ENCODE measurements at regions not wholly inside any gene's neighbourhood (a gene's known extent, or its start where the extent isn't known, plus 50 kb on each side); places are given as distances from the start of the nearest gene placed in this dataset.
"Not testable (repeated sequence)": the region's sequence is repeated elsewhere in the genome, so short reads cannot be mapped to it uniquely, and the experiment has no call there.

GRCh38 chr10:128567551-128567950 is 441.3 kb upstream of the MKI67 start:
- no peak for FAIRE-seq

DNA sequence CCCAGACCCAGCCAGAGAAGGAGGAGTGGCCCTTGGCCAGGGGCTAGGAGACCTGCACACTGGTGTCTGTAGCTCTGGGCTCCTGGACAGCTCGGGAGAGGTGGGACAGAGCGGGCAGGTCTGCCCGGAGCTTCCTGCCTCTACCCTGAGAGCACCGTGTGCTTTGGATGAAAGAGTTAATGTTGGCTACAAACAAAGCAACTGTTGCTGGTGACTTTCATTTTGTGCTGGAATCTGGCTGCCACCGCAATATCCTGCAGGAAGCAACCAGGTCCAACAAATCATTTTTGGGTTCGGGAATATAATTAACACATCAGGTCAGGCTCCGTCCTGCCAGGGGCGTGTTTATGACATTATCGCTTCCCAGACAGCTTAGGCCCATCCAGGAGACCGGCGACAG is 441.8 kb upstream of the MKI67 start:
- no peak for FAIRE-seq

GRCh38 chr10:128568491-128568890 is 442.3 kb upstream of the MKI67 start:
- FAIRE-seq: no peak

DNA sequence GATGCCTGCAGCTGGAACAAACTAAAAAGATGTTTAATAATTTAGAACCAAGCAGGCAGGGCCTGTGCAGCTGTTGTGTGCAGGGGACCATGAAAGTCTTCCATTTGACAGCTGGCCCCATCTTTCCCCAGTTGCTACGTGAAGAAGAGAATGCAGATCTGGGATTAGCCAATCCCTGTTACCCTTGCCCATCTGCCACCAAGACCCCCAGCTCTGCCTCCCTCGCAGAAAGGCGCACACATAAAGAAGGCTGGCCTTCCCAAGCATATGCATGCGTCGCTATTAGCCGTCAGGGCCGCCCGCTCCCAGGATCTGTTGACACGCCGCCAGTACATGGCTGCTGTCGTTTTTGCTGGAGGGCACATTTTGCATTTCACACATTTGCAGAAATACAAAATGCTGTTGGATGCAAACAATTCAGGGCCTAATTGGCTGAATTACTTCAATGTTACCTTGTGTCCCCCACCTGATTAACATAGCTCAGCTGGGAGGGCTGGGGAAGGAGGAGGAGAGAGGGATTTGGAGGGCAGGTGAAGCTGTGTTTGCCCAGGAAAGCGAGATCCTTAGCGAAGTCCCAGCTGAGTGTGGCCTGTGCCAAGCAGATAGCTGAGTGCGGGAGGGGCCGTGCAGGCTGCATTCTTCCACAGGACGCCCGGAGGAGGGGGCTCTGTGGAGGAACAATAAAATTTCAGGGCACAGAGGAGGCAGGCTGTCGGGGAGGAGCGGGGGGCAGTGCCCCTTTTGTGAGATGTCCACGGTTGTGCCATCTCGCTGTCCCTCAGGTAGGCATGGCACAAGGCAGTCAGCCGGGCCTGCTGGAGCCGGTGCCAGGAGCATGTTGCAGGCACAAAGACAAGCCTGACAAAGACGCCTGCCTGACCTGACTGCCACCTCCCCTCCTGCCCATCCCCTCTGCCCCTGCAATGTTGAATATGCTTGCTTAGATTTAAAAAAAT is 443.0 kb upstream of the MKI67 start:
- no peak for FAIRE-seq

DNA sequence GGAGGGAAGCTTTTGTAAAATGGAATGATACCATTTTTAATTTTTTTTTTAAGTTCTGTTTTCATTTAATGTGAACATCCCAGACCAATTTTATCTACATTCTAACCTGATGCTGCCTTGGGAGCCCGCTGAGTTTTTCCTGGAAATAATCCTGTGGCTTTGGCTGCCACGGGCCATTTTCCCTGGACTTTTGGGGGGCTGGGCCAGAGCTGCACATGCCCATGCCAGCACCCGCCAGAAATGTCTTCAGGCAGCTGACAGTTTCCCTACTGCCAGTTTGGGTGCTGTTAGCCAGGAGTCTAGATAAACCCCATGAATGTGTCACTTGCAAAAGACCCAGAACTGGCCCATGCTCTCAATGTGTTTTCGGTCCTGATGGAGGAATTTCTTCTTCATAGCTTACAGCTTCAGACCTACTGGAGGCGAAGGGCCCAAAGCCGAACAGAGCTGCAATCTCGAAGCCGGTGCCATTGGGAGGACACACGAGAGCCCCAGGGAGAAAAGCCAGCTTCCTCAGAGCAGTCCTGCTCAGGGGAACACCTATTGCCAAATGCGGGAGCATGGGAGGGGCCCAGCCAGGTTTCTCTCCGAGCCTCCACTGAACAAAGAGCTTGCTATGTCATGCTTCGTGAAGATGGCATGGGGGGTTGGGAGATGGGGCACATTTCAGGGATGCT is 444.2 kb upstream of the MKI67 start:
- FAIRE-seq: no peak

DNA sequence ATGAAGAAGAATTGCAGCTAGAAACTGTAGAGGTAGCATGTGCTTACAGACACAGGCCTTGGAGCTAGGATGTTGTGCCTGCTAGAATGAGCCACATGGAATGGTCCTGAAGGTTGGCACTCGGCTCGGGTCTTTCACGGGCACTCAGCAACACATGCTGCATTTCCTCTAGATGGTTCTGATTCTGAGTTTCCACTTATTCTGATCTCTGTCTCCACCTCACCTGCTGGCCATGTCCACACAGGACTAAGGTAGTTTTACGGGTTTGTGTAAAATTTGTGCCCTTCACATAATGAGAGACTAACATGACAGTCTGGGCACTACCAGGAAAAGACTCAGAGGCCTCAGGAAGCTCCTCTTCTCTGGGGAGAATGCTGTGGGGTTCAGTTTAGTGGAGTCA is 444.8 kb upstream of the MKI67 start:
- no peak for FAIRE-seq

GRCh38 chr10:128571745-128572144 is 445.5 kb upstream of the MKI67 start:
- no peak for FAIRE-seq

DNA sequence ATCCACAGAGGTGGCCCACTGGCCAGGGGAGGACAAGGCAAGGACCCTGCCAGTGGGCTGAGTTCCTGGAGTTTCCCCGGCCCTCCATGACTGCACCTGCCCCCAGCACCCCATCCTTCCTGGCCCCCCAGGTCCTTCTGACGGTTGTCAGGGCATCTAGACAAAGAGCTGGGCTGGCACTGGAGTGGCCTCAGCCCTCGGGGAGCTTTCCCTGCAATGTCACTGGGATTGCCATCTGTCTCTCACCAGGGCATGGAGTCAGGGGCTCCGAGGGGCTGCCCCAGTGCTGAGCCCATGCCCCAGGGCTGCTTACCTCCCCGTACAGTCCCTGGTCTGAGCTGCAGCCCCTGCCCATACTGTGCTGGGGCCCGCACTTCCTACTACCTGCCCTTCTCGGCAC is 446.5 kb upstream of the MKI67 start:
- FAIRE-seq: no peak

DNA sequence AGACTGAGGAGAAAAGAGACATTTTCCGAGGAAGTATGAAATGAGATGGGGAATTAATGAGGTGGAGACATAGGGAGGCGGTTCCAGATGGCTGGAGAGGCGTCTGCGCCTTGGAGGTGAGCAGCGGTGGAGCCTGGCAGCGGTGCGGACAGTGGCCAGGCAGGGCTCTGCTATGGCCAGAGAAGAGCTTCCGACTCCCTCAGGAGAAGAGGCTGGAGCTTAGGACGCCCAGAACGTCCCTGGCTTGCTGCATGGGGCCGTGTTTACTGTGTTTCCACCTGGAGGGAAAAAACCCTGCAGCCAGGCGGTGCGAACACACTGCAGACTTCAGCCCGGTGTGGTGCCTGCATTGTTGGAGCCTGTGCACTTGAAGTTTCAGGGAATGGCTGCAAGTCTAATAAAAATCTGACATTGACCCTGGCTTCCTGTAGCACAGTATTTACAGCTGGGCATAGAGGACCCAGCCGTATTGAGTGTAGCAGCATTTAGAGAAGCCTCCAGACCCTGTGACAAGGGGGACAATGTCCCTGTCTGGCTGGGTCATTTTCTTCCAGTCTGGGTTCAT is 447.1 kb upstream of the MKI67 start:
- no peak for FAIRE-seq

DNA sequence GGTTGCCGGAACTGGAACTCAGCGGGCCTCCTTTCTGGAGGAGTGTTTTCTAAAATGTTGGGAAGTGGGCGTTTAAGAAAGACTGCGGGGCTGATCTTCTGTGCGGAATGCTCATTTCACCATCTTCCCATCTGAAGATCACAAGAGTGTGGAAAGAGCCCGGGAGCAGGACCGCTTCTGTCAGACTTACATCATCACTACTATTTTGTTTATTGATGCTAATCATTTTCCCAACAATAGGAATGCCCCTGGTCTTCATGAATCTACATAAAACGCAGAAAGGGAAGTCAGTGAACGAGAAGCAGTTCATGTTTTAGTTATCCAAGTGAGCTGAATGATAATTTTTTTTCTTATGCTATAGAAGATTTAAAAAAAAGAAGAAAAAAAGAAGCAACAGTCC is 447.8 kb upstream of the MKI67 start:
- no peak for FAIRE-seq

- FAIRE-seq: no peak
Measured at GRCh38 chr10:128574581-128575210, 448.5 kb upstream of the MKI67 start.

DNA sequence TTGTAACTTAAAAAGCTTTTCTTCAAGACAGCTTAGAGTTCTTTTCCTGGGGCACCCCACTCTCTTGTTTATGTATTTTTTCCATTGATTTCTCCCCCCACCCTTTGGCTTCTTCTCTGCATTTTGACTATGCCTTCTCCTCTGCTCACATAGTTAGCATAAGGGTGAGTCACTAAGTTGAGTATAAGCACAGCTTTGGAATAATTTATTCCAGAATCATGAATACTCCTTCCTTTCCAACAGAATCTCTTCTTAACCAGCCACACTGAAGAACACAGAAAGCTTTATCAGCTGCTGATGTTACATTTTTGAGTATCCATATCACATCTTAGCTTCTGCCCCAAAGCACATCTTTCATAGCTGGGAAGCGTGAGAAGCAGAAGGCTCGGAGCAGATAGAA is 449.5 kb upstream of the MKI67 start:
- FAIRE-seq: no peak

GRCh38 chr10:128576336-128576735 is 450.1 kb upstream of the MKI67 start:
- FAIRE-seq: no peak

GRCh38 chr10:128576943-128577670 is 450.9 kb upstream of the MKI67 start:
- no peak for FAIRE-seq

DNA sequence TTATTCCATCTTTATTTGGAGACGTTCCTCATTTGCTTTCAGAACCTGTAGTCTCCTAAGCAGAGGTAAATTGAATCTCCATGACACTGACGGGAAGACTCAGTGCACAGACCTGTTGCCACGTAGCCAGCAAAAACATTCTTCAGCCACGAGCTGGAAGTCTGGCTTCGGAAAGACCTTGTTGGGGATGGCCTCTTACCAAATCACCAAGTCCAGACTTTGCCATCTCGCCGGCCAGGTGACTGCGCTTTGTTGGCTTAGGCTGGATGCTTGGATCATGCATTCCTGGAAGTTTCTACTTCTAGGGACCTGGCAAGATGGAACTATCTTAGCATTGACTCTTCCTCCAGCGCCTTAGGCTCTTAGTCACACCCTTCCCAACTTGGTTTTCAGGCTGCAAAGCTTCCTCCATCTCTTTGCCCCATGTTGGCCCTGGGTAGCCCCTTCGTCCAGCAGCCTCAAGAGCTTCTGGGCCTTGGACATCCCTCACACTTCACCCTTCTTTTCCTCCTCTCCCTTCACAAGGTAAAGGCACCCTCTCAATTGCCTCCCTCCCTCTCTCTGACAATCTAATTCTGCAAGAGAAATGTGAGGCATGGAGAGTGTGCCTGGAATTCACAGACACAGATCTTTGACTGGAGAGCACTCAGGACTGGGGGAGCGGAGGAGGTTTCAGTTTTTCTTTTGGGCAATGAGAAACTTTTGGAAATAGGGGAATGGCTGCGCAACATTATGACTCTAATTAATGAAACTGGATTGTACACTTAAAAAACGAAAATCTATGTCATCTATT is 451.9 kb upstream of the MKI67 start:
- no peak for FAIRE-seq

DNA sequence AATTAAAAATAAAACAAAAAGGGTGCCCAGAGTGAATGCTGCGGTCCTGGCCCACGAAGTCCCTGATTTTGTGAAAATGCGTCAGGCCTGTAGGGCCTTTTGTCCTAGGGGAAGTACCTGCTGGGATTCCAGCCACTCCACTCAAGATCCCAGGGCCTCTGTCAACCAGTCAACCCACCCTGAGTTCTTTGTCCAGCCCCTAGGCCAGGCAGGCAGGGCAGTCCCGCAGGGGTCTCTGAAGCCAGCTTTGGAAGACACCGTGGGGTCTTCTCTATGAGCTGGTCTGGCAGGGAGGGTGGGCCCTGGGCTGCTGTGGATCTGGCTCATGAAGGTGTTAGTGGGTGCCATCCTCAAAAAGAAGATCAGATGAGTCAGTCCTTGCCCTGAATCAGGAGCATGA is 452.5 kb upstream of the MKI67 start:
- no peak for FAIRE-seq

DNA sequence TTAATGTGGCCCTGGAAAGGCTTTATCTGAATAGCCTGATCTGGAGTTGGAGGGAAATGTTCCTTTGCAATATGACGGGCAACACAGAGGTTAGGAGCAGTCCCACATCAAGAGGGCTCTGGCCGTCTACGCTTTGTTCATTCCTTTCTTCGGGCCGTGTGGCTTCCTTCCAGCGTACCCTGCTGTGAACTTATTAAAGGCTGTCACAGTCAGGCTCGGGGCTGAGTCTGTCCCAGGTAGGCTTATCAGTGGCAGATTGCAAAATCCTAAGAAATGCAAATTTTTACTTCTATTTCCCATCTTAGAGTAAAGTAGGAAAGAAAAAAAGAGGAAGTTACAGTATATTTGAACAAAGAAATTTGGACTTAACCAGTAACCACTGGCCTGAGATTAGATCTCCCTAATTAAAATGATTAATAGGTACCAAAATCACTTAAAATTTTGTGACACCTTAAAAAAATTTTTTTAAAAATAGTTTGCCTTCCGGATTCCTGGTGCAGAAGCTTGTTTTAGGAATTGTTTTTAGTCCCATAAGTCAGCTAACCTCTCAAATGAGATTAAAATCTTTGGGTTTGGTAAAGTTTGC is 453.1 kb upstream of the MKI67 start:
- FAIRE-seq: no peak

DNA sequence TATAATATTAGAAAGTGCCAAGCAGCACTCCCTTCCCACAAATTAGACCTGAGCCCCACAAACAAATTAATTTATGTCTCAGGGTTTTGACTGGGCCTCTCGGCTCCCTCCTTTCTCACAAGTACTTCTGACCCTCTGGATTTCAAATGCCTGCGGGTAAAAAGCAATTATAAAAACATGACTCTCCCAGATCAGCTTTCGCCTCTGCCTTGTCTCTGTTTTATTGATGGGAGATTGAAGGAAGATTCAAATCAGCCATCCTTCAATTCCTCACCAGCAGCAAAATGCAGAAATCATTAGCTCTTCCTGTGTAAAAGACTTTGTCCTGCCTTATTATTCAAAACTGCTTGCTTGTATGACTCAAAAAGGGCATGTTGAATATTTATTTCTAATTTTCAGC is 453.7 kb upstream of the MKI67 start:
- no peak for FAIRE-seq

GRCh38 chr10:128583125-128583524 is 456.9 kb upstream of the MKI67 start:
- FAIRE-seq: not testable (repeated sequence)

- FAIRE-seq: not testable (repeated sequence)
Measured at GRCh38 chr10:128586599-128586998, 460.4 kb upstream of the MKI67 start.

DNA sequence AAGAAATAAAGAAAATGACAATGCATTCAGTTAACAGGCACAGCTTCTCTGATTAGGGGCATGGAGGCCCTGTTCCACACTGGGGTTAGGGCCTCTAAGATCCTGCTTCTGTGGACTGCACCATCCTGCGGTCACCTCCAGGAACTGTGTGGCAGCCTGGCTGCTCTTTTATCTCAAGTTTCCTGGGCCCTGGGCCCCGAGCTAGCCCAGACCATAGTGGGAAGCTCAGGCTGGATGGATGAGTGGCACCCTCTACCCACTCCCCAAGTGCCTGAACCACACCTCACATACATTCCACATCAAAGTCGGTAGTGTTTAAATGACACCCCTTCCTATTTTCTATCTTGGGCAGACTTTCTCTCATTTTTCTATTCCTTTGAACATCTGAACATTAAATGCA is 461.5 kb upstream of the MKI67 start:
- no peak for FAIRE-seq

- FAIRE-seq: no peak
Measured at GRCh38 chr10:128588402-128588801, 462.2 kb upstream of the MKI67 start.

Data from A204.1 (cell line).